GM13977 (cell line): ENCODE measurements at regions not wholly inside any gene's neighbourhood (a gene's known extent, or its start where the extent isn't known, plus 50 kb on each side); places are given as distances from the start of the nearest gene placed in this dataset.
A peak's percentile ranks its signal among the peaks of the same experiment; 100 is the strongest.

Source experiments
- DNase-seq: peaks from one replicate; pipeline ENCODE4 v3.0.0; 2012; ENCODE audit warnings: low spot score
- in situ Hi-C: fragments of 300-500 bp; cut with MboI; formaldehyde crosslinking; loops from one replicate; pipeline ENCODE4 v1.12.0; 2022; ENCODE audit warnings: low sequenced_read_pairs, low pct_unique_long_range_greater_than_20kb, mixed read lengths, inconsistent platforms; ENCODE audit not compliant: unreplicated experiment
- TF ChIP-seq, protein P1 (sequence below): IDR thresholded peaks from 2 replicates; pipeline ENCODE4 v1.5.1; 2012; ENCODE audit warnings: mild to moderate bottlenecking, control low read depth; ENCODE audit not compliant: insufficient read depth; ENCODE audit errors: extremely low read depth, missing control alignments

- no peak for DNase-seq
- TF ChIP-seq, protein P1, sequence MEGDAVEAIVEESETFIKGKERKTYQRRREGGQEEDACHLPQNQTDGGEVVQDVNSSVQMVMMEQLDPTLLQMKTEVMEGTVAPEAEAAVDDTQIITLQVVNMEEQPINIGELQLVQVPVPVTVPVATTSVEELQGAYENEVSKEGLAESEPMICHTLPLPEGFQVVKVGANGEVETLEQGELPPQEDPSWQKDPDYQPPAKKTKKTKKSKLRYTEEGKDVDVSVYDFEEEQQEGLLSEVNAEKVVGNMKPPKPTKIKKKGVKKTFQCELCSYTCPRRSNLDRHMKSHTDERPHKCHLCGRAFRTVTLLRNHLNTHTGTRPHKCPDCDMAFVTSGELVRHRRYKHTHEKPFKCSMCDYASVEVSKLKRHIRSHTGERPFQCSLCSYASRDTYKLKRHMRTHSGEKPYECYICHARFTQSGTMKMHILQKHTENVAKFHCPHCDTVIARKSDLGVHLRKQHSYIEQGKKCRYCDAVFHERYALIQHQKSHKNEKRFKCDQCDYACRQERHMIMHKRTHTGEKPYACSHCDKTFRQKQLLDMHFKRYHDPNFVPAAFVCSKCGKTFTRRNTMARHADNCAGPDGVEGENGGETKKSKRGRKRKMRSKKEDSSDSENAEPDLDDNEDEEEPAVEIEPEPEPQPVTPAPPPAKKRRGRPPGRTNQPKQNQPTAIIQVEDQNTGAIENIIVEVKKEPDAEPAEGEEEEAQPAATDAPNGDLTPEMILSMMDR = no peak
- in situ Hi-C loops = no loop called here
Measured at GRCh38 chr2:126322342-126322741, 333.6 kb upstream of the GYPC start.

GRCh38 chr2:126325202-126325601 lies 330.8 kb upstream of the GYPC start:
- in situ Hi-C loops = no loop called here
- TF ChIP-seq, protein P1 = no peak
- no peak for DNase-seq

GRCh38 chr2:126329173-126329572 lies 326.8 kb upstream of the GYPC start:
- TF ChIP-seq, protein P1 = no peak
- in situ Hi-C loops = no loop called here
- no peak for DNase-seq

DNA sequence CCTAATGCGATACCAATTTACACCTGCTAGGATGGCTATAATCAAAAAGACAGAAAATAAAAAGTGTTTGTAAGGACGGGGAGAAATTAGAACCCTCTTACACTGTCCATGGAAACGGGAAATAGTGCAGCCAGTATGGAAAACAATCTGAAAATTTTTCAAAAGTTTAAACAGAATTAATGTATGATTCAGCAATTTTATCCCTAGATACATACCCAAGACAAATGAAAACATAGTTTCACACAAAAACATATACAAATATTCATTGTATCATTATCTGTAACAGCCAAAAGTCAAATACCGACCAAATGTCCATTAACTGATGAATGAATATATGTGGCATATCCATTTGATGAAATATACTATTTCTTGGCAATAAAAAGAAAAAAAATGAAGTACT lies 313.5 kb upstream of the GYPC start:
- DNase-seq = no peak
- TF ChIP-seq, protein P1 = no peak
- in situ Hi-C loops = no loop called here

- in situ Hi-C loops = no loop called here
- TF ChIP-seq, protein P1 = no peak
- DNase-seq = no peak
Measured at GRCh38 chr2:126343136-126343535, 312.8 kb upstream of the GYPC start.

- TF ChIP-seq, protein P1 = no peak
- in situ Hi-C loops = no loop called here
- DNase-seq = peak; percentile 4
Measured at GRCh38 chr2:126344493-126344892, 311.5 kb upstream of the GYPC start.

- in situ Hi-C loops = no loop called here
- TF ChIP-seq, protein P1 = no peak
- DNase-seq = no peak
Measured at GRCh38 chr2:126345691-126346090, 310.3 kb upstream of the GYPC start.
